ENCODE measurements at regions not wholly inside any gene's neighbourhood (a gene's known extent, or its start where the extent isn't known, plus 50 kb on each side); places are given as distances from the start of the nearest gene placed in this dataset.

DNA sequence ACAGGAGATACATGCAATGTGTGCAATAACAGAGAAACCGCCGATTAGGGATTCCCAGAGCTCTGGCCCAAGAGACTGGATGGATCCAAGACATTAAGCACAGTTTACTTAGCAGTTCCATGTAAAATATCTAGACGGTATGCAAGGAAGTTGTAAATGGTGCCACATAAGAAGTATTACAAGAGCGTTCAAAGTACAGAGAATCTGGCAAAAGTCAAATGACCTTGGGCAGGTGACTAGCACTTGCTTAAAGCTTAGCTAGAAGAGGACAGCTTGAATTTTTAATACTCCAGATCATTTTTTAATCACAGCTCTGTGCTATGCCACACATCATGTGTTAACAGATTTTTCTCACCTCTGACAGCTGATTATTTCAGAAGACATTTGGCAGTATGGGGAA lies 72.3 kb upstream of the TNPO1 start:
- intact Hi-C loops (cut with DNase I), result no loop called here
- no peak overlapping the region for H3K4me3 ChIP-seq
- no peaks in the 10 kb centered on the region for H3K9me3 ChIP-seq
- no peak for DNase-seq
- no peak for ATAC-seq
- TF ChIP-seq, protein P1, sequence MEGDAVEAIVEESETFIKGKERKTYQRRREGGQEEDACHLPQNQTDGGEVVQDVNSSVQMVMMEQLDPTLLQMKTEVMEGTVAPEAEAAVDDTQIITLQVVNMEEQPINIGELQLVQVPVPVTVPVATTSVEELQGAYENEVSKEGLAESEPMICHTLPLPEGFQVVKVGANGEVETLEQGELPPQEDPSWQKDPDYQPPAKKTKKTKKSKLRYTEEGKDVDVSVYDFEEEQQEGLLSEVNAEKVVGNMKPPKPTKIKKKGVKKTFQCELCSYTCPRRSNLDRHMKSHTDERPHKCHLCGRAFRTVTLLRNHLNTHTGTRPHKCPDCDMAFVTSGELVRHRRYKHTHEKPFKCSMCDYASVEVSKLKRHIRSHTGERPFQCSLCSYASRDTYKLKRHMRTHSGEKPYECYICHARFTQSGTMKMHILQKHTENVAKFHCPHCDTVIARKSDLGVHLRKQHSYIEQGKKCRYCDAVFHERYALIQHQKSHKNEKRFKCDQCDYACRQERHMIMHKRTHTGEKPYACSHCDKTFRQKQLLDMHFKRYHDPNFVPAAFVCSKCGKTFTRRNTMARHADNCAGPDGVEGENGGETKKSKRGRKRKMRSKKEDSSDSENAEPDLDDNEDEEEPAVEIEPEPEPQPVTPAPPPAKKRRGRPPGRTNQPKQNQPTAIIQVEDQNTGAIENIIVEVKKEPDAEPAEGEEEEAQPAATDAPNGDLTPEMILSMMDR (IDR thresholded peaks at IDR 0.05), result no peak
- no peaks in the 10 kb centered on the region for H3K4me1 ChIP-seq
- no peaks in the 10 kb centered on the region for H3K36me3 ChIP-seq
- no peak overlapping the region for H3K27ac ChIP-seq
- no peaks in the 10 kb centered on the region for H3K27me3 ChIP-seq

DNA sequence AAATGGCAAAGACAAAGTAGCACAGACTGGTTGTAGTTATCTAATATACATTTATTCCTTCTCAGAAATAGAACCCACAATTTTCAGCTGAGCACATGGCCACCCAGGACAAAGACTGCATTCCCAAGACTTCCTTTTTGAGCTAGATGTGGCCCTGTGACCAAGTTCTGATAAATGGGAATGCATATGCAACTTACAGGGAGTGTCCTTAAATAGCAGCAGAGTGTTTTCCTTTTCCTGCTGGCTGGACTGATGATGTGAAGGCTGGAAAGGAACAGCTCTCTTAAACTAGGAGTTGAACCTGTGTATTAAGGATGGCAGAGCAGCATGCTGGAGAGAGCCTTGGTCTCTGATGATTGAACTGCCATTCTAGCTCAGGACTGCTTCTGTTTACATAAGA lies 74.7 kb upstream of the TNPO1 start:
- intact Hi-C loops (cut with DNase I), result no loop called here
- TF ChIP-seq, protein P1 (IDR thresholded peaks at IDR 0.05), result no peak
- Histone ChIP-seq H3K4me1 (no peaks in the 10 kb centered on the region), H3K4me3 (no peak overlapping the region), H3K36me3 (no peaks in the 10 kb centered on the region), H3K27ac (no peak overlapping the region), H3K9me3 (no peaks in the 10 kb centered on the region), H3K27me3 (no peaks in the 10 kb centered on the region)
- no peak for DNase-seq
- no peak for ATAC-seq

DNA sequence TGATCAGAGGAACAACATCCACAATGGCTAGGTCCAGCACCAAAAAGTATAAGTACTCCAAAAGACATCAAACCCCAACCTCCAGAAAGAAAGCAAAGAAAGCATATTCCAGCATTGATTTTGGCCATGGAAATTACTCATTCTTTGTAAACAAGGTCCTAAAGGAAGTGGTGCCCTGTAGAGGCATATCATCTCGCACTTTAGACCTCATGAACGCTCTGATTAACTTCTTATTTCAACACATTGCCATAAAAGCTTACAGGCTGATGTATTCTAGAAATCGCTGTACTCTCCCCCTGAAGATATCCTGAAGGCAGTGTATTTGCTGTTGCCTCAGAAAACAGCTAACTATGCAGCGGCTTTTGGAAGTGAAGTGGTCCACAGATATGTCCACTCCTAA lies 82.7 kb upstream of the TNPO1 start:
- intact Hi-C loops (cut with DNase I), result no loop called here

DNA sequence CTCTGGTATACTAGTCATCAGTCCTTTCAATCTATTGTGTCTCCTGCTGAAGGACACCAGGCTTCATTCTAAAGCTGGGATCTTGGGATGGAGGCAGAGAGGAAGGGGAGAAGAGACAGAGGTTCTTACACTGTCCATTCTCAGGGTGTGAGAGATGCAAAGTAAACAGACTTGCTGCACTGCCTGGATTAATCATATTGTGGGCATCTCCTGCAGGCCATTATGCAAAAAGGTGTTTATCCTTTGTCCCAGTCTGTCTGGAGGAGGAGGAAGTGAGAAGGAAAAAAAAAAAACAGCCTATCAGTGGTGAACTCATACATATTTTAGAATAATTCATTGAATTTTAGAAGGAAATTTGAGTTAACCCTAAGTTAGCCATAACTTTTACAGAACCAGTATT lies 92.9 kb upstream of the TNPO1 start:
- TF ChIP-seq, protein P1 (IDR thresholded peaks at IDR 0.05), result no peak
- no peaks in the 10 kb centered on the region for H3K4me1 ChIP-seq
- no peaks in the 10 kb centered on the region for H3K36me3 ChIP-seq
- H3K4me3 ChIP-seq, result no peak overlapping the region
- intact Hi-C loops (cut with DNase I), result no loop called here
- ATAC-seq (no peak), DNase-seq (no peak)
- no peak overlapping the region for H3K27ac ChIP-seq
- no peaks in the 10 kb centered on the region for H3K9me3 ChIP-seq
- no peaks in the 10 kb centered on the region for H3K27me3 ChIP-seq

More for the DNA sequence above, 82.7 kb upstream of the TNPO1 start:
- Histone ChIP-seq H3K9me3 (peaks cover 0 to 3% of the 10 kb centered on the region in 2 donors), H3K27ac (no peak overlapping the region), H3K4me3 (no peak overlapping the region), H3K4me1 (no peaks in the 10 kb centered on the region), H3K36me3 (no peaks in the 10 kb centered on the region), H3K27me3 (no peaks in the 10 kb centered on the region)
- ATAC-seq (no peak), DNase-seq (no peak)
- TF ChIP-seq, protein P1 (IDR thresholded peaks at IDR 0.05), result no peak

DNA sequence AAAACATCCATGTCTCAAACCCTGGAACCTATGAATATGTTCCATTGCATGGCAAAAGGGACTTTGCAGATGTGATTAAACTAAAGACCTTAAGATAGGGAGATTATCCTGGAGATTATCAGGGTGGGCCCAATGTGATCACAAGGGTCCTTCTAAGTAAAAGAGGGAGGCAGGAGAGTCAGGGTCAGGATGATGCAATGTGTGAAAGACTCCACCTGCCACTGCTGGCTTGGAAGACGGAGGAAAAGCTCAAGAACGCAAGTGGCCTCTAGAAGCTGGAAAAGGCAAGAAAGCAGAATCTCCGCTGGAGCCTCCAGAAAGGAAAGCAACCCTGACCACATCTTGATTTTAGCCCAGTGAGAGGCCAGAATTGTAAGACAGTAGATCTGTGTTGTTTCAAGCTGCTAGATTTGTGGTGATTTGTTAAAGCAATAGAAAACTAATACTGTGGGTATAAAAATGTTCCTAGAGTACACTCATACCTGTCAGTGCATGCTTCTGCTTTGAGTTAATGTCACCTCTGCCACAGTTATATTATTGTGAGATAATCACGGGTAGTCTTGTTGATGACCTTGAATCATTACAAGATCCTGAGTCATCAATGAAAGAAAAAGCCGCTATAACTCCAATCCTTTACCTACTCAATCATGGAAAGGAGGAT lies 93.5 kb upstream of the TNPO1 start:
- TF ChIP-seq, protein P1 (IDR thresholded peaks at IDR 0.05), result no peak
- Histone ChIP-seq H3K27me3 (no peaks in the 10 kb centered on the region), H3K4me3 (no peak overlapping the region), H3K36me3 (no peaks in the 10 kb centered on the region), H3K4me1 (no peaks in the 10 kb centered on the region), H3K27ac (no peak overlapping the region), H3K9me3 (no peaks in the 10 kb centered on the region)
- intact Hi-C loops (cut with DNase I), result no loop called here
- DNase-seq, result no peak
- no peak for ATAC-seq

All from left lung (tissue), 4 donors.